Endothelial cell (in vitro differentiated cells): ENCODE measurements at regions not wholly inside any gene's neighbourhood (a gene's known extent, or its start where the extent isn't known, plus 50 kb on each side); places are given as distances from the start of the nearest gene placed in this dataset.

Experiments used
- DNase-seq: peaks from one replicate; pipeline ENCODE4 v3.0.0; 2021; ENCODE audit warnings: low spot score
- H3K27ac Mint-ChIP-seq: one replicate; pipeline ENCODE4 v1.8.0; 2021; ENCODE audit warnings: mixed read lengths, inconsistent platforms; ENCODE audit not compliant: unreplicated experiment
- H3K27me3 Mint-ChIP-seq: one replicate; pipeline ENCODE4 v1.8.0; 2021; ENCODE audit warnings: mild to moderate bottlenecking, moderate library complexity, mixed read lengths, inconsistent platforms; ENCODE audit not compliant: unreplicated experiment
- H3K36me3 Mint-ChIP-seq: one replicate; pipeline ENCODE4 v1.8.0; 2021; ENCODE audit warnings: mild to moderate bottlenecking, low read depth, mixed read lengths, inconsistent platforms; ENCODE audit not compliant: unreplicated experiment
- H3K4me1 Mint-ChIP-seq: one replicate; pipeline ENCODE4 v1.8.0; 2021; ENCODE audit warnings: mild to moderate bottlenecking, mixed read lengths, inconsistent platforms; ENCODE audit not compliant: unreplicated experiment
- H3K4me3 Mint-ChIP-seq: one replicate; pipeline ENCODE4 v1.8.0; 2021; ENCODE audit warnings: mild to moderate bottlenecking, mixed read lengths, inconsistent platforms; ENCODE audit not compliant: unreplicated experiment
- H3K9me3 Mint-ChIP-seq: one replicate; pipeline ENCODE4 v1.8.0; 2021; ENCODE audit warnings: mixed read lengths, inconsistent platforms; ENCODE audit not compliant: unreplicated experiment
- TF ChIP-seq, protein P1 (sequence below): fragments of 200-600 bp; sonication (generic); IDR thresholded peaks from one replicate; pipeline ENCODE4 v1.5.0; 2021; ENCODE audit warnings: antibody characterized with exemption; ENCODE audit not compliant: unreplicated experiment

DNA sequence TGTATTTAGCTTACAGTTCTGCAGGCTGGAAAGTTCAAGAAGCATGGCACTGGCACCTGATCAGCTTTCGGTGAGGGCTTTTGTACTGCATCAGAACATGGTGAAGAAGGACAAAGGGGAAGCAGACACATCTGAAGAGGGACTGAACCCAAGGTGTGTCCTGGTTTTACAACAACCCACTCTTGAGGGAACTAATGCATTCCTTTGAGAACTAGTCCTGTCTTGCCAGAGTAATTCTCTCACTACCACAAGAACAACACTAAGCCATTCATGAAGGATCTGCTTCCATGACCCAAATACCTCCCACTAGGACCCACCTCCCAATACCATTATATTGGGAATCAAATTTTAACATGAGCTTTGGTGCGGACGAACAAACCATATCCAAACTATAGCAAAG, 93.6 kb downstream of the RFC3 start:
- DNase-seq: no peak
- Mint-ChIP-seq H3K4me1 (peaks cover 5% of the 10 kb centered on the region), H3K4me3 (no peak overlapping the region), H3K9me3 (no peaks in the 10 kb centered on the region), H3K36me3 (no peaks in the 10 kb centered on the region), H3K27ac (no peak overlapping the region), H3K27me3 (peaks cover 1% of the 10 kb centered on the region)
- TF ChIP-seq, protein P1, sequence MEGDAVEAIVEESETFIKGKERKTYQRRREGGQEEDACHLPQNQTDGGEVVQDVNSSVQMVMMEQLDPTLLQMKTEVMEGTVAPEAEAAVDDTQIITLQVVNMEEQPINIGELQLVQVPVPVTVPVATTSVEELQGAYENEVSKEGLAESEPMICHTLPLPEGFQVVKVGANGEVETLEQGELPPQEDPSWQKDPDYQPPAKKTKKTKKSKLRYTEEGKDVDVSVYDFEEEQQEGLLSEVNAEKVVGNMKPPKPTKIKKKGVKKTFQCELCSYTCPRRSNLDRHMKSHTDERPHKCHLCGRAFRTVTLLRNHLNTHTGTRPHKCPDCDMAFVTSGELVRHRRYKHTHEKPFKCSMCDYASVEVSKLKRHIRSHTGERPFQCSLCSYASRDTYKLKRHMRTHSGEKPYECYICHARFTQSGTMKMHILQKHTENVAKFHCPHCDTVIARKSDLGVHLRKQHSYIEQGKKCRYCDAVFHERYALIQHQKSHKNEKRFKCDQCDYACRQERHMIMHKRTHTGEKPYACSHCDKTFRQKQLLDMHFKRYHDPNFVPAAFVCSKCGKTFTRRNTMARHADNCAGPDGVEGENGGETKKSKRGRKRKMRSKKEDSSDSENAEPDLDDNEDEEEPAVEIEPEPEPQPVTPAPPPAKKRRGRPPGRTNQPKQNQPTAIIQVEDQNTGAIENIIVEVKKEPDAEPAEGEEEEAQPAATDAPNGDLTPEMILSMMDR: no peak

- H3K9me3 Mint-ChIP-seq: no peaks in the 10 kb centered on the region
- H3K27ac Mint-ChIP-seq: no peak overlapping the region
- TF ChIP-seq, protein P1: no peak
- H3K4me3 Mint-ChIP-seq: no peak overlapping the region
- peaks cover 1% of the 10 kb centered on the region for H3K27me3 Mint-ChIP-seq
- H3K4me1 Mint-ChIP-seq: peaks cover 5% of the 10 kb centered on the region
- H3K36me3 Mint-ChIP-seq: no peaks in the 10 kb centered on the region
- DNase-seq: no peak
Measured at GRCh38 chr13:33913829-33914228, 95.9 kb downstream of the RFC3 start.

DNA sequence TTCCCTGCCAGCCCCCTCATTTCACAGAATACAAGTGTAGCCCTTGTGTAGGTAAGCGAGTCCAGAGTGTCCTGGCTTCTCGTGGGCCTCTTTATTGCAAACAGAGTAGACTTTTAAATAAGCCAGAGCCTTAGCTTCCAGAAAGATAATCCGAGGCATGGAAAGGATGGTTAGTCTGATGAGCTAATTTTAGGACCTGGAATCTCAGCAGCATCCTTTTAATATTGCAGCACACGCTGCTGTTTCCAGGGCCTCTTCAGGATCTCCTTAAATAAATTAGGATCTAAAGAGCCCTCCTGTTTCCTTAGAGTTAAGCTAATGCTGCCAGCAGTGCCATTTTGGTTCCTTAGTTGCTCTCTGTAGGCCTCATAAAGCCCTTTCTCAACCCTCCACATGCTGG, 99.2 kb downstream of the RFC3 start:
- no peaks in the 10 kb centered on the region for H3K9me3 Mint-ChIP-seq
- no peak overlapping the region for H3K4me3 Mint-ChIP-seq
- TF ChIP-seq, protein P1: no peak
- no peaks in the 10 kb centered on the region for H3K4me1 Mint-ChIP-seq
- H3K27me3 Mint-ChIP-seq: no peaks in the 10 kb centered on the region
- no peak for DNase-seq
- H3K36me3 Mint-ChIP-seq: no peaks in the 10 kb centered on the region
- no peak overlapping the region for H3K27ac Mint-ChIP-seq

DNA sequence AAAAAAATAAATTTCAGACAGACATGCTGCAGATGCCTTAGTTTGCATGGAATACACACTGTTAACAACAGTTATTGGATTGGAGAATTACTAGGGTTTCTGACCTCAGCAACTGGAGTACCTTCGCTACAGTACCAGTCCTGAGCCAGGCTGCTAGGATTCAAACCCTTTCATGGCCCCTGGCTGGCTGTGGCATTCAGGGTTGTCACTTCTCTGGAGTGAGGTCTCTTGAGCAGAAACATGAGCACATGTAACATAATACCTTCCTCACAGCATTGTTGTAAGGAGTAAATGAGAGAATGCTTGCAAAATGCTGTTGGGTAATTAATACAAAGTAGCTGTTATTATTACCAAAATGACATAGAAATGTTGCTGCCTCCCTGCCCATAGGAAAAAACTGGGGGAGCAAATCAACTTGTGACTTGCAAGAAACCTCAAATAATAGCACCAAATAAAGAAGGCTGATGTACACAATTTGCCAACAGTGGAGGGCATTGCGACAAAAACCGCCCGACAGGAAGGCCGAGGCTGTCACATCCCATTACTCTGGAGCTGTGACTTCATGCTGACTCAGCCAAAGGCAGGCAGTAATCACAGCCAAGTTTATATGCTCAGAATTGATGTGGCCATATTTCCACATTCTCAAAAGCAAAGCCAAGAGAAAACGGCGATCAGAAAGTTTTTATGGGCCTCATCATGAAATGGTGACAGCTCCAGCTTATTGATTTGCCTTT, 100.4 kb downstream of the RFC3 start:
- no peak overlapping the region for H3K4me3 Mint-ChIP-seq
- no peaks in the 10 kb centered on the region for H3K9me3 Mint-ChIP-seq
- H3K4me1 Mint-ChIP-seq: no peaks in the 10 kb centered on the region
- no peaks in the 10 kb centered on the region for H3K27me3 Mint-ChIP-seq
- DNase-seq: no peak
- TF ChIP-seq, protein P1: no peak
- no peak overlapping the region for H3K27ac Mint-ChIP-seq
- no peaks in the 10 kb centered on the region for H3K36me3 Mint-ChIP-seq

- no peak overlapping the region for H3K4me3 Mint-ChIP-seq
- H3K27me3 Mint-ChIP-seq: no peaks in the 10 kb centered on the region
- H3K9me3 Mint-ChIP-seq: no peaks in the 10 kb centered on the region
- TF ChIP-seq, protein P1: no peak
- DNase-seq: no peak
- H3K4me1 Mint-ChIP-seq: no peaks in the 10 kb centered on the region
- H3K36me3 Mint-ChIP-seq: no peaks in the 10 kb centered on the region
- no peak overlapping the region for H3K27ac Mint-ChIP-seq
Measured at GRCh38 chr13:33919120-33919519, 101.2 kb downstream of the RFC3 start.
